RWPE1 (cell line): ENCODE measurements at regions not wholly inside any gene's neighbourhood (a gene's known extent, or its start where the extent isn't known, plus 50 kb on each side); places are given as distances from the start of the nearest gene placed in this dataset.

Experiments used
- CTCF ChIA-PET: fragments of 350-600 bp; sonication (Branson Sonifier 250); formaldehyde crosslinking; extraction: SDS; loops from one replicate; lab custom pipeline; 2021; lab: Yijun Ruan, JAX
- POLR2A ChIA-PET: fragments of 400-600 bp; formaldehyde crosslinking; extraction: SDS; loops from one replicate; lab custom pipeline; 2020; ENCODE audit warnings: antibody characterized with exemption; ENCODE audit not compliant: low non-redundant PET; lab: Yijun Ruan, JAX
- DNase-seq: peaks from one replicate; pipeline ENCODE4 v3.0.0; 2012; ENCODE audit warnings: low spot score
- H3K27ac ChIP-seq: fragments of 450-650 bp; 2 replicates; pipeline ENCODE4 v1.5.1; 2017
- TF ChIP-seq, protein P1 (sequence below): fragments of 450-650 bp; conservative IDR thresholded peaks from 2 replicates; pipeline ENCODE4 v1.5.1; 2017; ENCODE audit warnings: low read depth, mild to moderate bottlenecking

DNA sequence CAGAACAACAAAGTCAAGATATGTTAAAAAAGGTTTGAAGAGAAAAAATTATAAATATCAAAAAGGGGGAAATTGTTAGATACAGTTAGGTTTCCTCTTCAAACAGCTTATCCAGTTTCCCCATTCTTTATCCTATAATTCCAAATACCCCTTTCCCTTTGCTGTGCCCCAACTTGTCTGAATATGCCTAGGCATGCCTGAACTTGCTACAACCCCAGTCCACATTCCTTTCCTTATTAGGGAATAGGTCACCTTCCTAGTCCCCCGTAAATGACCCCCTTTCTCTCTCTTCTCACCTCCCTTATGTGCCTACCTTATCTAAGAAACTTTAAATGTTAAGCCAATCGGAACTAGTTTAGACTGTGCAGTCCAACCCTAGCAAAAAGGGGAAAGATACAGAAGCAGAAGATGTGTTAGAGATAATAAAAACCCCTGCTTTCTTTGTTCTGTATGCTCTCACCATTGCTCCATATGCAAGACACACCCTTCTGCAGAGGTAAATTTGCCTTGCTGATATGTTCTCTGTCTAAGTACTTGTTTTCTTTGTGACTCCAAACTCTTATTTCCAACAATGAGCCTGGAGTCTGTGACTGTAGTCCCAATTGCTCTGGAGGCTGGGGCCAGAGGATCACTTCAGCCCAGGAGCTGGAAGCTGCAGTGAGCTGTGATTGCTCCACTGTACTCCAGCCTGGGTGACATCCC is 810.1 kb downstream of the PLA2G4A start:
- POLR2A ChIA-PET, result no interaction called here
- CTCF ChIA-PET, result interaction anchor here (0.6 to 0.7 kb wide), 2 partner anchors 17 to 174 kb away, joined by 3 read pairs; no protein-coding TSS in a partner anchor
- no peak for DNase-seq
- TF ChIP-seq, protein P1, sequence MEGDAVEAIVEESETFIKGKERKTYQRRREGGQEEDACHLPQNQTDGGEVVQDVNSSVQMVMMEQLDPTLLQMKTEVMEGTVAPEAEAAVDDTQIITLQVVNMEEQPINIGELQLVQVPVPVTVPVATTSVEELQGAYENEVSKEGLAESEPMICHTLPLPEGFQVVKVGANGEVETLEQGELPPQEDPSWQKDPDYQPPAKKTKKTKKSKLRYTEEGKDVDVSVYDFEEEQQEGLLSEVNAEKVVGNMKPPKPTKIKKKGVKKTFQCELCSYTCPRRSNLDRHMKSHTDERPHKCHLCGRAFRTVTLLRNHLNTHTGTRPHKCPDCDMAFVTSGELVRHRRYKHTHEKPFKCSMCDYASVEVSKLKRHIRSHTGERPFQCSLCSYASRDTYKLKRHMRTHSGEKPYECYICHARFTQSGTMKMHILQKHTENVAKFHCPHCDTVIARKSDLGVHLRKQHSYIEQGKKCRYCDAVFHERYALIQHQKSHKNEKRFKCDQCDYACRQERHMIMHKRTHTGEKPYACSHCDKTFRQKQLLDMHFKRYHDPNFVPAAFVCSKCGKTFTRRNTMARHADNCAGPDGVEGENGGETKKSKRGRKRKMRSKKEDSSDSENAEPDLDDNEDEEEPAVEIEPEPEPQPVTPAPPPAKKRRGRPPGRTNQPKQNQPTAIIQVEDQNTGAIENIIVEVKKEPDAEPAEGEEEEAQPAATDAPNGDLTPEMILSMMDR, result no peak
- no peak overlapping the region for H3K27ac ChIP-seq

GRCh38 chr1:187641015-187641414 is 812.3 kb downstream of the PLA2G4A start:
- TF ChIP-seq, protein P1, result no peak
- no peak for DNase-seq
- CTCF ChIA-PET, result no interaction called here
- POLR2A ChIA-PET, result no interaction called here
- no peak overlapping the region for H3K27ac ChIP-seq

- POLR2A ChIA-PET, result no interaction called here
- CTCF ChIA-PET, result no interaction called here
- TF ChIP-seq, protein P1, result no peak
These were observed 812.7 kb downstream of the PLA2G4A start for GRCh38 chr1:187641463-187641862.

DNA sequence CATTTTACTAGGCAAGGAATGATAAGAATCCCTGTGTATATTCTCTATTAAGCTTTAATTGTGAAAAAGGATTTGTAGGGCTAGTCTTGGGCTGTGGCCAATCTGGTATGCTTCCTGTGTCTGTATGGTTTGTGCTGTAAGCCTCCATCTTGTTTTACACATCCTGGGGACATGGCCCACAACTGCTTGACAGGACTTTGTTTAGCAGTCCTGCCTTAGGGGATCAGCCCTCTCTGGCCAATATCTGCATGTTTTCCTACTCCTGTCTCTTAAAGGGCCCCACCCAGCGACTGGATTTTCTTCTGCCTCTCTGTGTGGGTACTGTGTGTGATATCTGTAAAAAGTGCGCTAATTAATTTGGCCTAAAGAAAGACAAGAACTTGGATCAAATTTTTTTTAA is 813.2 kb downstream of the PLA2G4A start:
- H3K27ac ChIP-seq, result no peak overlapping the region
- ChIA-PET CTCF (no interaction called here), POLR2A (no interaction called here)
- TF ChIP-seq, protein P1, result no peak
- DNase-seq, result no peak

More at GRCh38 chr1:187641463-187641862, 812.7 kb downstream of the PLA2G4A start:
- H3K27ac ChIP-seq, result no peak overlapping the region
- DNase-seq, result no peak

DNA sequence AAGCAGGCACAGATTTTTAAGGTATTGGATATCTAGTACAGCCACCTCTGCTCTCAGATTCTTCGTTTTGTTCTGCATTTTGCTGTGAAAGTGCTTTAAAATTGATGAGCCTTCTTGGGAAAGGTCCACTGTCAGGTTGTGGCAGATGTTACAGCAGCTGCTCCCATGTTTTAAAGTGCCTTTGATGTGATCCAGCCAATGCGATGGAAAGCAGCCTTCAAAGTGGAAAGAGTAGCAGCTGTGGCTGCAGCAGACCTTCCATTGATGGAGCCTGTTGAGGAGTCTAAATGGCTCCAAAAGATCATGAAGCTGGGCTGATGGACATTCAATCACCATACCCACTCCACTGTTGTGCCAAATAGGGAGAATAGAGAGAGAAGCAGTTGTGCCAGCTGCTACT is 816.9 kb downstream of the PLA2G4A start:
- no peak for DNase-seq
- ChIA-PET CTCF (no interaction called here), POLR2A (no interaction called here)
- TF ChIP-seq, protein P1, result no peak
- no peak overlapping the region for H3K27ac ChIP-seq

- ChIA-PET CTCF (no interaction called here), POLR2A (no interaction called here)
- TF ChIP-seq, protein P1, result no peak
- DNase-seq, result no peak
- H3K27ac ChIP-seq, result no peak overlapping the region
These were observed 817.9 kb downstream of the PLA2G4A start for GRCh38 chr1:187646536-187647107.
